Endothelial cell of umbilical vein (primary cell): ENCODE measurements at regions not wholly inside any gene's neighbourhood (a gene's known extent, or its start where the extent isn't known, plus 50 kb on each side); places are given as distances from the start of the nearest gene placed in this dataset.

ENCODE experiments used
- BruUV-seq: library from RNA; stranded (reverse); fragments of 400-500 nt; replicated peaks from 2 replicates; lab custom pipeline; 2021; lab: Mats Ljungman, UMichigan
- CTCF ChIA-PET: fragments of 300-600, 350-600 bp; sonication (Branson Sonifier 250); formaldehyde crosslinking; loops from one replicate; lab custom pipeline; 2021; ENCODE audit warnings: antibody characterized with exemption, inconsistent platforms; lab: Charles Lee
- POLR2A ChIA-PET: fragments of 300-600, 350-600 bp; sonication (Branson Sonifier 250); formaldehyde crosslinking; loops from one replicate; lab custom pipeline; 2021; ENCODE audit warnings: antibody characterized with exemption, inconsistent platforms; lab: Charles Lee
- DNase-seq: peaks from one replicate; pipeline ENCODE4 v3.0.0-alpha.2; 2011; ENCODE audit warnings: low read depth, low spot score
- FAIRE-seq: peaks from 2 replicates; lab custom pipeline; 2011; peaks lifted over from hg19 to GRCh38; lab: Jason Lieb, UNC
- H2AFZ ChIP-seq: 2 replicates; pipeline ENCODE4 v1.6.0; 2012; ENCODE audit warnings: low read depth, low read length, control low read depth, inconsistent platforms
- H3K27ac ChIP-seq: 2 replicates; pipeline ENCODE4 v1.5.1; 2011; ENCODE audit warnings: low read depth, mild to moderate bottlenecking, control low read depth, low read length, moderate library complexity; ENCODE audit not compliant: insufficient read depth
- H3K27me3 ChIP-seq, 2 experiments: 2 replicates each; pipeline versions ENCODE4 v1.6.0 to v1.6.1; 2011; ENCODE audit warnings: low read length in 2 of 2, mixed read lengths in 1 of 2; ENCODE audit not compliant: control insufficient read depth in 2 of 2, insufficient read depth in 2 of 2
- H3K36me3 ChIP-seq, 2 experiments: 2 replicates in 1 of 2; 3 replicates in 1 of 2; pipeline ENCODE4 v1.5.1; 2011; ENCODE audit warnings: low read length in 2 of 2, mild to moderate bottlenecking in 1 of 2, moderate library complexity in 1 of 2; ENCODE audit not compliant: control insufficient read depth in 2 of 2, insufficient read depth in 2 of 2; ENCODE audit errors: extremely low read depth in 1 of 2
- H3K4me1 ChIP-seq: 3 replicates; pipeline ENCODE4 v1.5.1; 2011; ENCODE audit warnings: mild to moderate bottlenecking, low read length; ENCODE audit not compliant: control insufficient read depth, insufficient read depth; ENCODE audit errors: extremely low read depth
- H3K4me2 ChIP-seq: 2 replicates; pipeline ENCODE4 v1.6.1; 2011; ENCODE audit warnings: low read length, control low read depth, mixed read lengths; ENCODE audit not compliant: insufficient read depth
- H3K4me3 ChIP-seq, 3 experiments: fragments of 200-600 bp in 1 of 3; sonication (generic), shearing (Covaris generic) in 1 of 3; replicated peaks in 1 of 3; 2 replicates each; pipeline ENCODE4 v1.5.1; 2011 to 2016; ENCODE audit warnings: control low read depth in 3 of 3, low read length in 3 of 3, mild to moderate bottlenecking in 2 of 3, inconsistent platforms in 1 of 3, low read depth in 1 of 3, moderate library complexity in 1 of 3; ENCODE audit not compliant: insufficient read depth in 1 of 3
- H3K79me2 ChIP-seq: 2 replicates; pipeline ENCODE4 v1.6.0; 2012; ENCODE audit warnings: low read length, inconsistent platforms; ENCODE audit not compliant: control insufficient read depth, insufficient read depth
- H3K9ac ChIP-seq: replicated peaks from 2 replicates; pipeline ENCODE3; 2011; ENCODE audit warnings: low read length, control low read depth; ENCODE audit not compliant: insufficient read depth; ENCODE audit errors: extremely low read depth
- H3K9me1 ChIP-seq: replicated peaks from 3 replicates; pipeline ENCODE4 v1.6.0; 2011; ENCODE audit warnings: mild to moderate bottlenecking, low read length; ENCODE audit not compliant: control insufficient read depth, insufficient read depth; ENCODE audit errors: extremely low read depth
- H3K9me3 ChIP-seq: replicated peaks from 2 replicates; pipeline ENCODE4 v1.5.1; 2012; ENCODE audit warnings: low read length, inconsistent platforms; ENCODE audit not compliant: control insufficient read depth, insufficient read depth
- H4K20me1 ChIP-seq: replicated peaks from 2 replicates; pipeline ENCODE3; 2011; ENCODE audit warnings: mild to moderate bottlenecking, low read length; ENCODE audit not compliant: control insufficient read depth, insufficient read depth; ENCODE audit errors: extremely low read depth
- CTCF ChIP-seq, 2 donors: IDR thresholded peaks; 1 replicate in 1 of 2; 2 replicates in 1 of 2; pipeline ENCODE4 v1.5.1; 2011; ENCODE audit warnings: low read length in 2 of 2, mild to moderate bottlenecking in 2 of 2, moderate library complexity in 2 of 2, control low read depth in 1 of 2, inconsistent platforms in 1 of 2, low read depth in 1 of 2; ENCODE audit not compliant: insufficient read depth in 1 of 2; ENCODE audit errors: extremely low read depth in 1 of 2
- FOS ChIP-seq: IDR thresholded peaks from 2 replicates; pipeline ENCODE4 v1.6.1; 2011; ENCODE audit warnings: mild to moderate bottlenecking, low read length, moderate library complexity, borderline replicate concordance; ENCODE audit not compliant: insufficient read depth
- JUN ChIP-seq: IDR thresholded peaks from 2 replicates; pipeline ENCODE4 v1.6.1; 2011; ENCODE audit warnings: borderline replicate concordance, low read depth; ENCODE audit not compliant: insufficient read length, insufficient read depth
- MYC ChIP-seq: IDR thresholded peaks from one replicate; pipeline ENCODE4 v1.6.1; 2011; ENCODE audit warnings: mild to moderate bottlenecking, low read depth, low read length
- POLR2A ChIP-seq: IDR thresholded peaks from 2 replicates; pipeline ENCODE4 v1.6.1; 2012; ENCODE audit warnings: low read depth, mild to moderate bottlenecking, control low read depth, low read length
- POLR2AphosphoS5 ChIP-seq: IDR thresholded peaks from 2 replicates; pipeline ENCODE4 v1.6.1; 2012; ENCODE audit warnings: low read depth, mild to moderate bottlenecking, control low read depth, low read length, moderate library complexity; ENCODE audit not compliant: insufficient read depth
- dilution Hi-C: fragments of 300-500 bp; cut with MboI; formaldehyde crosslinking; loops from one replicate; pipeline ENCODE4 v1.15.0; 2019; ENCODE audit warnings: low sequenced_read_pairs; ENCODE audit not compliant: extremely low pct_ligation_motif_present
- intact Hi-C: fragments of 100-400 bp; cut with micrococcal nuclease; formaldehyde crosslinking; loops from one replicate; pipeline ENCODE4 v1.10.0; 2022
- TF ChIP-seq, protein P1 (sequence below): IDR thresholded peaks from 2 replicates; pipeline ENCODE4 v1.6.1; 2011; ENCODE audit not compliant: insufficient read depth, insufficient read length

GRCh38 chr6:37085198-37085597, 79.7 kb downstream of the FGD2 start:
- BruUV-seq, result no TSS peak
- FAIRE-seq (no peak), DNase-seq (no peak)
- Histone ChIP-seq H3K79me2 (no peaks in the 10 kb centered on the region), H3K9me1 (no peaks in the 10 kb centered on the region), H2AFZ (no peak overlapping the region), H3K4me2 (no peak overlapping the region), H3K27me3 (peaks cover 0 to 5% of the 10 kb centered on the region in 2 experiments), H3K9ac (no peak overlapping the region), H3K36me3 (no peaks in the 10 kb centered on the region), H3K9me3 (no peaks in the 10 kb centered on the region), H4K20me1 (no peaks in the 10 kb centered on the region), H3K4me1 (no peaks in the 10 kb centered on the region), H3K27ac (no peak overlapping the region), H3K4me3 (no peak overlapping the region)
- dilution Hi-C loops, result no loop called here
- intact Hi-C loops, result no loop called here
- CTCF ChIA-PET, result interaction anchor here (1.1 to 2.5 kb wide), 3 partner anchors 12 to 35 kb away, joined by 3 to 11 read pairs (median 3); no protein-coding TSS in a partner anchor
- TF ChIP-seq POLR2A (no peak), POLR2AphosphoS5 (no peak), JUN (no peak), FOS (no peak), MYC (no peak), CTCF (IDR thresholded peaks at IDR 0.05; ENCODE audit: extremely low read depth in 1 of 2, insufficient read depth in 1 of 2, low read depth in 1 of 2, low read length in 2 of 2) (no peak)
- TF ChIP-seq, protein P1, sequence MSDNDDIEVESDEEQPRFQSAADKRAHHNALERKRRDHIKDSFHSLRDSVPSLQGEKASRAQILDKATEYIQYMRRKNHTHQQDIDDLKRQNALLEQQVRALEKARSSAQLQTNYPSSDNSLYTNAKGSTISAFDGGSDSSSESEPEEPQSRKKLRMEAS, result no peak
- POLR2A ChIA-PET, result no interaction called here
